PC-3 (cell line): ENCODE measurements at regions not wholly inside any gene's neighbourhood (a gene's known extent, or its start where the extent isn't known, plus 50 kb on each side); places are given as distances from the start of the nearest gene placed in this dataset.

Experiments
- ATAC-seq: fragments of 200-7000 bp; cut with Tn5 transposase; 2 replicates; pipeline ENCODE4 v1.9.1; 2020; ENCODE audit warnings: mild to moderate bottlenecking, moderate library complexity
- BruUV-seq: library from RNA; stranded (reverse); fragments of 400-500 nt; replicated peaks from 2 replicates; lab custom pipeline; 2021; lab: Mats Ljungman, UMichigan
- CTCF ChIA-PET: fragments of 300-600 bp; sonication (Branson Sonifier 250); formaldehyde crosslinking; loops from one replicate; lab custom pipeline; 2022; ENCODE audit warnings: antibody characterized with exemption; lab: Charles Lee
- POLR2A ChIA-PET: fragments of 300-600 bp; sonication (Branson Sonifier 250); formaldehyde crosslinking; loops from one replicate; lab custom pipeline; 2022; ENCODE audit warnings: antibody characterized with exemption; ENCODE audit not compliant: unreplicated experiment; lab: Charles Lee
- DNase-seq: peaks from one replicate; pipeline ENCODE4 v3.0.0-alpha.2; 2015
- H2AFZ ChIP-seq: fragments of 300-600 bp; sonication (generic); 2 replicates; pipeline ENCODE4 v1.6.0; 2016; ENCODE audit warnings: antibody characterized with exemption, low read length
- H3F3A ChIP-seq: fragments of 300-600 bp; sonication (generic); one replicate; pipeline ENCODE4 v1.6.0; 2017; ENCODE audit warnings: antibody characterized with exemption, low read length, control low read depth, mild to moderate bottlenecking; ENCODE audit not compliant: unreplicated experiment
- H3K27ac ChIP-seq: fragments of 300-600 bp; sonication (generic); 2 replicates; pipeline ENCODE4 v1.5.1; 2016; ENCODE audit warnings: mild to moderate bottlenecking, low read length
- H3K27me3 ChIP-seq: fragments of 300-600 bp; sonication (generic); 2 replicates; pipeline ENCODE4 v1.6.1; 2016; ENCODE audit warnings: low read length, mixed read lengths
- H3K36me3 ChIP-seq: fragments of 300-600 bp; sonication (generic); 2 replicates; pipeline ENCODE4 v1.6.1; 2016; ENCODE audit warnings: low read depth, mixed run types, low read length, mixed read lengths
- H3K4me1 ChIP-seq: fragments of 300-600 bp; sonication (generic); 2 replicates; pipeline ENCODE4 v1.5.1; 2016; ENCODE audit warnings: low read length; ENCODE audit not compliant: insufficient read depth
- H3K4me2 ChIP-seq: fragments of 300-600 bp; sonication (generic); 2 replicates; pipeline ENCODE4 v1.6.0; 2016; ENCODE audit warnings: low read length
- H3K4me3 ChIP-seq: fragments of 300-600 bp; sonication (generic); 2 replicates; pipeline ENCODE4 v1.5.1; 2016; ENCODE audit warnings: mild to moderate bottlenecking, low read length, mixed read lengths
- H3K79me2 ChIP-seq: fragments of 300-600 bp; sonication (generic); 2 replicates; pipeline ENCODE4 v1.6.1; 2017; ENCODE audit warnings: low read length, mixed read lengths
- H3K9ac ChIP-seq: fragments of 300-600 bp; sonication (generic); 2 replicates; pipeline ENCODE4 v1.6.0; 2016; ENCODE audit warnings: mild to moderate bottlenecking, low read length
- H3K9me2 ChIP-seq: fragments of 300-600 bp; sonication (generic); replicated peaks from 2 replicates; pipeline ENCODE4 v1.6.1; 2016; ENCODE audit warnings: mixed run types, low read length, mixed read lengths
- H3K9me3 ChIP-seq: fragments of 300-600 bp; sonication (generic); 2 replicates; pipeline ENCODE4 v1.6.1; 2016; ENCODE audit warnings: low read length, mixed read lengths
- H4K20me1 ChIP-seq: fragments of 300-600 bp; sonication (generic); 2 replicates; pipeline ENCODE4 v1.6.1; 2016; ENCODE audit warnings: low read length, mixed read lengths
- EZH2 ChIP-seq: fragments of 300-600 bp; sonication (generic); IDR thresholded peaks from one replicate; pipeline ENCODE4 v1.6.1; 2017; ENCODE audit warnings: antibody characterized with exemption, mild to moderate bottlenecking, low read length; ENCODE audit not compliant: unreplicated experiment
- EZH2phosphoT487 ChIP-seq: fragments of 300-600 bp; sonication (generic); IDR thresholded peaks from 2 replicates; pipeline ENCODE4 v1.6.1; 2018; ENCODE audit warnings: mild to moderate bottlenecking, antibody characterized with exemption, low read length, borderline replicate concordance
- intact Hi-C: fragments of 100-400 bp; cut with micrococcal nuclease; formaldehyde crosslinking; loops from 2 replicates; pipeline ENCODE4 v1.9.0; 2023
- TF ChIP-seq, protein P1 (sequence below): fragments of 300-600 bp; sonication (generic); conservative IDR thresholded peaks from 2 replicates; pipeline ENCODE4 v1.5.1; 2017; ENCODE audit warnings: antibody characterized with exemption, low read depth, mild to moderate bottlenecking, low read length

- Histone ChIP-seq H3K9me3 (no peaks in the 10 kb centered on the region), H3K4me3 (no peak overlapping the region), H3K9me2 (no peaks in the 10 kb centered on the region), H3K79me2 (no peaks in the 10 kb centered on the region), H3K27me3 (no peaks in the 10 kb centered on the region), H3K4me1 (no peaks in the 10 kb centered on the region), H3K9ac (no peak overlapping the region), H3K4me2 (no peak overlapping the region), H3K36me3 (no peaks in the 10 kb centered on the region), H4K20me1 (no peaks in the 10 kb centered on the region), H3K27ac (no peak overlapping the region), H3F3A (no peaks in the 10 kb centered on the region), H2AFZ (no peak overlapping the region)
- ATAC-seq (no peak), DNase-seq (no peak)
- BruUV-seq, result no TSS peak
- no peak for TF ChIP-seq EZH2
- TF ChIP-seq, protein P1, sequence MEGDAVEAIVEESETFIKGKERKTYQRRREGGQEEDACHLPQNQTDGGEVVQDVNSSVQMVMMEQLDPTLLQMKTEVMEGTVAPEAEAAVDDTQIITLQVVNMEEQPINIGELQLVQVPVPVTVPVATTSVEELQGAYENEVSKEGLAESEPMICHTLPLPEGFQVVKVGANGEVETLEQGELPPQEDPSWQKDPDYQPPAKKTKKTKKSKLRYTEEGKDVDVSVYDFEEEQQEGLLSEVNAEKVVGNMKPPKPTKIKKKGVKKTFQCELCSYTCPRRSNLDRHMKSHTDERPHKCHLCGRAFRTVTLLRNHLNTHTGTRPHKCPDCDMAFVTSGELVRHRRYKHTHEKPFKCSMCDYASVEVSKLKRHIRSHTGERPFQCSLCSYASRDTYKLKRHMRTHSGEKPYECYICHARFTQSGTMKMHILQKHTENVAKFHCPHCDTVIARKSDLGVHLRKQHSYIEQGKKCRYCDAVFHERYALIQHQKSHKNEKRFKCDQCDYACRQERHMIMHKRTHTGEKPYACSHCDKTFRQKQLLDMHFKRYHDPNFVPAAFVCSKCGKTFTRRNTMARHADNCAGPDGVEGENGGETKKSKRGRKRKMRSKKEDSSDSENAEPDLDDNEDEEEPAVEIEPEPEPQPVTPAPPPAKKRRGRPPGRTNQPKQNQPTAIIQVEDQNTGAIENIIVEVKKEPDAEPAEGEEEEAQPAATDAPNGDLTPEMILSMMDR, result no peak
- TF ChIP-seq EZH2phosphoT487, result no peak
- ChIA-PET CTCF (no interaction called here), POLR2A (no interaction called here)
- intact Hi-C loops, result no loop called here
These were observed 86.0 kb upstream of the PGRMC2 start for GRCh38 chr4:128373628-128374027.

- CTCF ChIA-PET, result no interaction called here
These were observed 84.3 kb upstream of the PGRMC2 start for GRCh38 chr4:128371876-128372275.

More at GRCh38 chr4:128371876-128372275, 84.3 kb upstream of the PGRMC2 start:
- Histone ChIP-seq H3K27me3 (no peaks in the 10 kb centered on the region), H3K9me2 (no peaks in the 10 kb centered on the region), H3K79me2 (no peaks in the 10 kb centered on the region), H3K36me3 (no peaks in the 10 kb centered on the region), H3K9me3 (no peaks in the 10 kb centered on the region), H3K4me1 (no peaks in the 10 kb centered on the region), H3K4me3 (no peak overlapping the region), H3F3A (no peaks in the 10 kb centered on the region), H2AFZ (no peak overlapping the region), H3K9ac (no peak overlapping the region), H4K20me1 (no peaks in the 10 kb centered on the region), H3K4me2 (no peak overlapping the region), H3K27ac (no peak overlapping the region)
- ATAC-seq, result no peak
- intact Hi-C loops, result no loop called here
- BruUV-seq, result no TSS peak
- DNase-seq, result no peak
- POLR2A ChIA-PET, result interaction anchor here (0.5 kb wide), 1 partner anchor 173 kb away, joined by 3 read pairs; no protein-coding TSS in a partner anchor
- TF ChIP-seq, protein P1, result no peak
- no peak for TF ChIP-seq EZH2phosphoT487
- no peak for TF ChIP-seq EZH2
